ENCODE measurements at regions not wholly inside any gene's neighbourhood (a gene's known extent, or its start where the extent isn't known, plus 50 kb on each side); places are given as distances from the start of the nearest gene placed in this dataset.

- H3K27ac ChIP-seq (ENCODE audit: extremely low read depth, low read depth, low read length) = no peak overlapping the region
- CTCF ChIA-PET = no interaction called here
- no peaks in the 10 kb centered on the region for H3K4me1 ChIP-seq (ENCODE audit: control insufficient read depth, insufficient read depth, low read length)
- no peak overlapping the region for H3K4me3 ChIP-seq (ENCODE audit: low read depth, low read length)
- H3K36me3 ChIP-seq (ENCODE audit: control insufficient read depth in 2 of 2, insufficient read depth in 1 of 2, low read length in 2 of 2) = no peaks in the 10 kb centered on the region
- H3K9me3 ChIP-seq (ENCODE audit: control insufficient read depth, insufficient read depth, low read depth, low read length) = no peaks in the 10 kb centered on the region
- TF ChIP-seq GLI2 (tag by site-specific recombination; IDR thresholded peaks at IDR 0.05; ENCODE audit: borderline replicate concordance, low read depth) = no peak
- no peak for TF ChIP-seq EGR2 (tag by site-specific recombination; IDR thresholded peaks at IDR 0.05; ENCODE audit: low read depth)
- TF ChIP-seq, protein P1, sequence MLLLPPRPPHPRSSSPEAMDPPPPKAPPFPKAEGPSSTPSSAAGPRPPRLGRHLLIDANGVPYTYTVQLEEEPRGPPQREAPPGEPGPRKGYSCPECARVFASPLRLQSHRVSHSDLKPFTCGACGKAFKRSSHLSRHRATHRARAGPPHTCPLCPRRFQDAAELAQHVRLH (tag by site-specific recombination; IDR thresholded peaks at IDR 0.05) = no peak
- no peak for TF ChIP-seq ZNF664 (tag by site-specific recombination; IDR thresholded peaks at IDR 0.05)
- no peak for TF ChIP-seq BCL6B (tag by site-specific recombination; IDR thresholded peaks at IDR 0.05)
- no peak for TF ChIP-seq ZBTB20 (tag by site-specific recombination; IDR thresholded peaks at IDR 0.05)
- no peak for TF ChIP-seq ZFP37 (tag by site-specific recombination; IDR thresholded peaks at IDR 0.05)
- peak; percentile 54; the same call in 1 of the 2 replicates for TF ChIP-seq SCRT2 (tag by site-specific recombination; IDR thresholded peaks at IDR 0.05)
- TF ChIP-seq ZNF571 (tag by site-specific recombination; IDR thresholded peaks at IDR 0.05) = no peak
- POLR2A ChIA-PET = no interaction called here
These were observed 239.7 kb upstream of the CLNK start for GRCh38 chr4:10924274-10924673.

DNA sequence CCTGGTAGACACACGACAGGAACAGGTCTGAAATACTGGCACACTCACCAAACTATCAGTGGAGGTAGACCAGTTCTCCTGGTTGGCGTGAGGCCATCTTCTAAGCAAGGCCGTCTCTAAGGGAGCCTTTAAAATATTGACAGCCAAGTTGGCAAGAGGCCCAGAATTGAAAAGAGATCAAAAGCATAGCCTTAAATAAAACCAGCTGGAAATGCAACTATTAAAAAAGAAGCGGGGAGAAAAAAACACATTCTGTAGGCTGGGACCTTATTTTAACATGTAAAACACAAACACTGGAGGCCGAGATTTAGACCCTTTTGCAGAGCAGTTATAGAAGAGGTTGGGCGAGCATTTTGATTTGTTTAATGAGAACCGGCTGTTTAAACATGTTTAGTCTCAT, 233.0 kb upstream of the CLNK start:
- H3K27ac ChIP-seq (ENCODE audit: extremely low read depth, low read depth, low read length) = no peak overlapping the region
- no peaks in the 10 kb centered on the region for H3K36me3 ChIP-seq (ENCODE audit: control insufficient read depth in 2 of 2, insufficient read depth in 1 of 2, low read length in 2 of 2)
- H3K4me3 ChIP-seq (ENCODE audit: low read depth, low read length) = no peak overlapping the region
- CTCF ChIA-PET = no interaction called here
- POLR2A ChIA-PET = no interaction called here
- no peaks in the 10 kb centered on the region for H3K9me3 ChIP-seq (ENCODE audit: control insufficient read depth, insufficient read depth, low read depth, low read length)
- TF ChIP-seq ZNF488 (tag by site-specific recombination; IDR thresholded peaks at IDR 0.05) (no peak), ZNF133 (tag by site-specific recombination; IDR thresholded peaks at IDR 0.05) (no peak), KLF10 (tag by site-specific recombination; IDR thresholded peaks at IDR 0.05) (no peak), ZNF645 (tag by site-specific recombination; IDR thresholded peaks at IDR 0.05) (no peak), ZBTB26 (tag by site-specific recombination; optimal IDR thresholded peaks at IDR 0.05) (no peak), ZNF792 (tag by site-specific recombination; IDR thresholded peaks at IDR 0.05) (no peak), ZNF843 (tag by site-specific recombination; IDR thresholded peaks at IDR 0.05) (no peak), ZSCAN4 (tag by site-specific recombination; IDR thresholded peaks at IDR 0.05) (no peak), ZNF354C (tag by site-specific recombination; IDR thresholded peaks at IDR 0.05; ENCODE audit: borderline replicate concordance, low read depth) (no peak), ZFP69B (tag by site-specific recombination; IDR thresholded peaks at IDR 0.05) (no peak), ZNF2 (tag by site-specific recombination; IDR thresholded peaks at IDR 0.05) (no peak), ZNF404 (tag by site-specific recombination; IDR thresholded peaks at IDR 0.05) (no peak), ZNF140 (tag by site-specific recombination; IDR thresholded peaks at IDR 0.05) (no peak)
- TF ChIP-seq, protein P2, sequence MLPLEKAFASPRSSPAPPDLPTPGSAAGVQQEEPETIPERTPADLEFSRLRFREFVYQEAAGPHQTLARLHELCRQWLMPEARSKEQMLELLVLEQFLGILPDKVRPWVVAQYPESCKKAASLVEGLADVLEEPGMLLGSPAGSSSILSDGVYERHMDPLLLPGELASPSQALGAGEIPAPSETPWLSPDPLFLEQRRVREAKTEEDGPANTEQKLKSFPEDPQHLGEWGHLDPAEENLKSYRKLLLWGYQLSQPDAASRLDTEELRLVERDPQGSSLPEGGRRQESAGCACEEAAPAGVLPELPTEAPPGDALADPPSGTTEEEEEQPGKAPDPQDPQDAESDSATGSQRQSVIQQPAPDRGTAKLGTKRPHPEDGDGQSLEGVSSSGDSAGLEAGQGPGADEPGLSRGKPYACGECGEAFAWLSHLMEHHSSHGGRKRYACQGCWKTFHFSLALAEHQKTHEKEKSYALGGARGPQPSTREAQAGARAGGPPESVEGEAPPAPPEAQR (tag by site-specific recombination; IDR thresholded peaks at IDR 0.05) = no peak
- H3K4me1 ChIP-seq (ENCODE audit: control insufficient read depth, insufficient read depth, low read length) = no peaks in the 10 kb centered on the region
